ENCODE measurements at regions not wholly inside any gene's neighbourhood (a gene's known extent, or its start where the extent isn't known, plus 50 kb on each side); places are given as distances from the start of the nearest gene placed in this dataset.
A peak's percentile ranks its signal among the peaks of the same experiment; 100 is the strongest.
"Not testable (repeated sequence)": the region's sequence is repeated elsewhere in the genome, so short reads cannot be mapped to it uniquely, and the experiment has no call there.

DNA sequence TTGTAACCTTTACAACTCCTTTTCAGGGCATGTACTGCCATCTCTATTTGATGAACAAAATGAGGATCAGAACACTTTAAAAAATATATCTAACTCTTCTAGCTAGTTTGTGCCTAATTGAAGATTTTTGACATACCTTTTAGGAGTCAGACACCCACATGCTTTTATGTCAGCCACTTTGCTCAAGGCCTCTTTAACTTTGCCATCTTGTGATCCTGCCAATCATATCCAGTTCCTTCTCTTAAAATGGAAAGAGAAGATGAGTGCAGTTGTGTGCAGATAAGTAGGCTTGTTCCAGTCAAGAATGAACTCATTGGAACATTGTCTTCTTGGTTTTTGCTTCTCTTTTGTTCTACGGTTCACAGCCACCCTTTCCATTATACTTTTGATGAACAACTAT, 425.6 kb upstream of the TNC start:
- no peak for DNase-seq (ENCODE audit: low read depth)

DNA sequence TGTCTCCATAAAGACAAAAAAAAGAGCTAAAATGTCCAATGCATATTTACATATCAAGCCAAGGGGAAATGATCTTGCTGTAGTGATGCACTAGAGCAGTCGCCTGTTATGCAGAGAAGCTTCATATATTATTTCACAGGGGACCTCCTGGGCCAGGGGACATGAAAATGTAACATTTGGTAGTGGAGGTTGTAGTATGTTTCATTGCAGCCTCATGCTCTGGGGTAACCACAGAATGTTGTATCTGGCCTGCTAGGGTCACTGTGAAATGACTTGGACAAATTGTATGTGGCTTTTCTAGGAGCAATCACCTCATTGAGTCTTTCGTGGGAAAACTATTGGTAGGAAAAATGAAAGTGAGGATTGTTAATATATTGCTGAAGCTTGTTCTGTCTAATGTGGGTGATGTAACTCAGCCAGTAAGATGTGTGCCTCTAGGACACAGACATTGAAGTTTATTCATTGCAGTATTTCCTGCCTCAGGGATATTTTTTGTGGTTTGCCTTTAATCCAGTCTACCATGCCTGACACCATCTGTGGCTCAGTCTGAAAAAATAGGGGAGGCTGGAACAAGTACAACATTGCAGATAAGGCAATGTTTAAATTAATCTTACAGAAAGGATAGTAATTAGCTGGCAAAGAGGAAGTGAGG, 430.8 kb upstream of the TNC start:
- no peak for DNase-seq (ENCODE audit: low read depth)

DNA sequence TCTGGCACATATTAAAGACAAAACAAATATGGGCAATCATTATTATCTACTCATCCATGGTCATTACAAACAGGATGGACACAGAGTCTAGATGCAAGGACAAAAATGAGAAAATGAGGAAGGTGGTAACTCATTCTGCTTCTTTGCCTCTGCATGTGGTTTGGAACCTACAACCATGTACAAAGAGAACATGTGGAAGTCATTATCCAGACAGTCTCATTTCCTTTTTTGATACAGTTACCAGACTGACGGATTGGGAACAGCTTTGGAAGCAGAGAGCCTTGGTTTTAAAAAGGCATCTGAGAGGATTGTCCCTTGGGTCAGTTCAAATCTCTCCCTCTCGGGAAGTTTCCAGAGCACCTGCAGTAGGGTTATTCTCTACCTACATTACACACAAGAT, 433.4 kb upstream of the TNC start:
- no peak for DNase-seq (ENCODE audit: low read depth)

DNA sequence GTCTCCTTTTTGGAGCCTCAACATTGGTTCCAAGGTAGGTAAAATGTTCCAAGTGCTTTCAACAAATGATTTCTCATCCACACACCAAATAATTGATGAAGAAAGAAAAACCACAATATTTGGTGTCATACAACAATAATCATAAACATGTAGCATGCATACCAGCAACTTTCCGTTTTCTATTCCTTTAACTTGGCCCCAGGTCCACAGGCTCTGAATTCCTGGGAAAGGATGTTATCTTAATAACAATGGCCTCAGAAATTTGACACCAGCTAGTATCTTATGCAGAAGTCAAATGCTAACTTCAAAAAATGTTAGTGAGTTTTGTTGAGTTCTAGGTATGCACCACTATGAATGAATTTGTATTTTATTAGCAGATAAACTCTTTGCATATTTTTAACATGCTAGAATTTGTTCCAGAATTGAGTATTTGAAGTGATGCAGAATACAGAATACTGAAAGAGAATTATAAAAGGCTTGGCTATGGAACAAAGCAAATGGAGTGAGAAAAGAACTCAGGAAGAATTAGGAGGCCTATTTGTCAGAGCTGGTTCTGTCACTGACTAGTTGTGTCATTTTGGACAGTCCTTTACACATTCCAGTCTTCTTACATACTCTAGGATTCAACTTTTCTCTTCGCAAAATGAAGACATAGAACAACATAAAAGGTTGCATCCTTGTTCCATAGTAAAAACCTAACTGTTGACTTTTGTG, 435.3 kb upstream of the TNC start:
- no peak for DNase-seq (ENCODE audit: low read depth)

DNA sequence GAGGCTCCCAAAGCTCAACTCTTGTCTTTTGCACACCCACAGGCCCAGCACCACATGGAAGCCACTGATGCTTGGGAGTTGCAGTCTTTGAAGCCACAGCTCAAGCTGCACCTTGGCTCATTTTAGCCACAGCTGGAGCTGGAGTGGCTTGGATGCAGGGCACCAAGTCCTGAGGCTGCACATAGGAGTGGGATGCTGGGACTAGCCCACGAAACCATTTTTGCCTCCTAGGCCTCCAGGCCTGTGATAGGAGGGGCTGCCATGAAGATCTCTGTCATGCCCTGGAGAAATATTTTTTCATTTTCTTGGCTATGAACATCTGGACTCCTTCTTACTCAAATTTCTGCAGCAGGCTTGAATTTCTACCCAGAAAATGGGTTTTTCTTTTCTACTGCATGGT, 438.5 kb upstream of the TNC start:
- DNase-seq (ENCODE audit: low read depth), result no peak

DNA sequence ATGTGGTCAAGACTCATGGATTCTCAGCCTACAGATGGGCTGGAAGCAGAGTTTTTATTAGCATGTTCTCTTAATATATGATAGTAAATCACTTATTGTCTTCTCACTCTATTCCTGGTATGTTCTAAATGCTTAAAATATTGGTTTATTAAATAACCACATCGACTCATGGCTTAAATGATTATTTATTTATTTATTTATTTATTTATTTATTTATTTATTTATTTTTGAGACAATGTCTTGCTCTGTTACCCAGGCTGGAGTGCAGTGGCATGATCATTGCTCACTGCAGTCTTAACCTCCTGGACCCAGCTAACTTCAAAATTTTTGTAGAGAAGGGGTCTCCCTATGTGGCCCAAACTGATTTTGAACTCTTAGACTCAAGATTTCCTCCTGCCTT, 457.2 kb upstream of the TNC start:
- no peak for DNase-seq (ENCODE audit: low read depth)

DNA sequence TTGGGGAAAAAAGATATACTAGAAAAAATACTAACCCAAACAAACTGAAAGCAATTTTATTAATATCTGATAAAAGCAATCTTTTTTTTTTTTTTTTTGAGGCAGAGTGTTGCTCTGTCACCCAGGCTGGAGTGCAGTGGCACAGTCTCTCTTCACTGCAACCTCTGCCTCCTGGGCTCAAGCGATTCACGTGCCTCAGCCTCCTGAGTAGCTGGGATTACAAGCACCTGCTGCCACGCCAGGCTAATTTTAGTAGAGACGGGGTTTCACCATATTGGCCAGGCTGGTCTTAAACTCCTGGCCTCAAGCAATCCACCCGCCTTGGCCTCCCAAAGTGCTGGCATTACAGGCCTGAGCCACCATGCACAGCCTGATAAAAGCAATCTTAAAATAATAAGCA, 467.5 kb upstream of the TNC start:
- not testable (repeated sequence) for DNase-seq (ENCODE audit: low read depth)

DNA sequence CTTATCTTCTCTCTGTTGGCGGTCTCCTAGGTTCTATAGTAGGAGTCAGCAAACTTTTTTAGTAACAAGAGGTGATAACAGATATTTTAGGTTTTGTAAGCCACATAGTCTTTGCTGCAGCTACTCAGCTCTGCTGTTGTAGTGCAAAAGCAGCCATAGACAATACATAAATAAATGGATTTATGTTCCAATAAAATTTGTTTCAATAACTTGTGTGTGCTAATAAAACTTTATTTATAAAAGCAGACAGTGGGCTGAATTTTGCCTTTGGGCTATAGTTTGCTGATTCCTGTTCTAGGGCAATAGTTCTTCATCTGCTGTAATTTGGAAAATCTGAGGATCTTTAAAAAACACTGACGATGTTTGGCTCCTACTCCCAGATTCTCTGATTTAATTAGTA, 469.4 kb upstream of the TNC start:
- DNase-seq (ENCODE audit: low read depth), result no peak

DNA sequence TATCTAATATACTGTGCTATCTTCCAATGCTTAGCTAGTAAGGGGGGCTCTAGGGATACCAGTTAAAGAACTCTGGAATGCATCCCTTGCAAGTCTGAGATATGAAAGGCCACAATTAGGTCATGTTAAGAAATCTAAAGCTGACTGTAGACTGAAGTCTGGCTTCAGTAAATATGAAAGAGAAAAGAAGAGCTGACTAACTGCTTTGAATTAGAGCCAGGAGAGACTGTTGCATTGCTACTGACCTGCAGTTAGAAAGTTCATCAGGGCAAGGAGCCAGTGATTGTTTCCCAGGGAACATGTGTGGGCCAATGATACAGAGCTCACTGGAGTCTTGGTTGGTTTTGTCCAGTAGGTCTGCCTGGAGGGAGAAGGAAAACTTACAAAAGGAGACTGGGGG, 472.1 kb upstream of the TNC start:
- no peak for DNase-seq (ENCODE audit: low read depth)

DNA sequence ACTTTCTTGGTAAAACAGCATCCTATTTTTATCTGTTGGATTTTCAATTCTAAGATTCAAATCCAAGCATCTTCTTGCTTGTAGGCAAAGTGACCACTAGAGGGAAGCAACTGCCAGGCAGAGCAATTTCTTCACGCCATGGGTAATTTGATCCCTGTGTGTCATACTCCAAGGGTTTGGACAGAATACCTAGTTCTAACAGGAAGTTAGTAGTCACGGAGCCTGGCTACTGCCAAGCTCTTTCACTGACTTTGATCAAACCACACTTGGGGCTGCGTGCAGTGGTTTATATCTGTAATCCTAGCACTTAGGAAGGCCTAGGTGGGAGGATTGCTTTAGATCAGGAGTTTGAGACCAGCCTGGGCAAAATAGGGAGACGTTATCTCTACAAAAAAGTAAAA, 473.6 kb upstream of the TNC start:
- DNase-seq (ENCODE audit: low read depth), result peak; percentile 88

DNA sequence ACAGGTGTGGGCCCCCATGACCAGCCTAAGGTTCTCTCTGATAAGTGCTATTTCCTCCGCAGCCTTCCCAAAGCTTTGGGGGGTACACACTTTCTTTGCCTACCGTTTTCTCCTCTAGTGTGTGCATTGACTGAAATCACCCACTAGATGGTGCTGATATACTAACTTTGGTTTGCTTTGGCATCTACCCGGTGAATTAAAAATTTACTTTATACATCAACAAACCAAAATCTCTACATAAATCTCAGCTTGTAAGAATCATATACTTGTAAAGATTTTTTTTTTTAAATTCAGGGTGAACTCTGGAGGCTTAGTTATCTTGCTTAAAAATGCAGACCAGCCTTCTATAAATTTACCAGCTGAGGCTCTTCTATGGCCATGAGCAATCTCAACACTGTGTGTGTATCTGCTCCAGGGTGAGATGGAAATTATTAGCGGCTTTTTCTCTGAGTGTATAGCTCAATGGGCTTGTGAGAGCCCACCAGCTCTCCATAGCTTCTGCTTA, 475.7 kb upstream of the TNC start:
- no peak for DNase-seq (ENCODE audit: low read depth)

DNA sequence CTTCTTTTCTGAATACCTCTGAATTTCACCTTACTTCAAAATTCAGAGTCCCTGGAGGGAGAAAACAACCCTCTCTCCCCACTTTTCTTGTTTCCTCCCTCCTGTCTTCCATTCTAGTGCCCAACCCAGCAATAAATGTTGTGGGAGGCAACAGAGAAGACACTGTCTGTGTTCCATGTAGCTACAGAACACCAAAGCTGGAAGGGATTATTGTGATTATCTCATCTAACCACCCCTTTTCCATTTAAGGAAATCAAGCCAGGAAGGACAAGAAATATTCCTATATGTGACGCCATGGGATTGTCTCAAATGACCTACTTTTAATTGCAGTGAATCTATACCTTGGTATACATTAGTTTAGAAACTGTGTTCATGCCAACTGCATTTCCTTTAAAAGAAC, 476.6 kb upstream of the TNC start:
- DNase-seq (ENCODE audit: low read depth), result no peak

DNA sequence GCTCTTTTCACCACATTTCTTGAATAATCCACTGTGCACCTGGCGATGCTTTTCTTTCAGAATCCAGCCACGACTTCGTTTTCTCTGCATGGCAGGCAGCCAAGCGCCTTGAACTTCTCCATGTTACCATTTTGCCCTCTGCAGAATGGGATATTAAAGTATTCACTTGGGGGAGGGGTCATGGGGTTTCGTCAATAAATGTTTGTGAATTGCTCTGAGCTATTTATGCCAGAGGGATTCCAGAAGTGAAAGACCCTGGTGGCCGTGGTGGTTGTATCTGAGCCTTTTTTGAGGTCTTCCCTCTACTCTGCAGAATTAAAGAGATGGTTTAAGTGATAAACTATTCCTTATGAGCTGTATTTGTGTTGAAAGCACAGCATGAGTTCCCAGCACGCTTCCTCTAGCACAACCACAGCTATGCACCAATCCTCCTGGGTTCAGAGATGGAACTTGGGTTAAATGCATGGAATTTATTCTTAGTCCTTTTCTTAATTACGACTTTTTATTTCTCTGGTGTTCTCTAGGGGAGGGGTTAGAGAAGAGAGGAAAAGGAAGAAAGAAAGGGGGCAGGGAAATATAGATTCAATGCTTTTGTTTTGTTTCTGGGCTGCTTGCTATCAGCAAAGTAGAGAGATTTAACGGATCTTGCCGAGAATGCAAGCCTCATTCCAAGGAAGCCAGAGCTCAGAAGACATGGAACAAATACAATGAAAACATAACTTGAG, 478.2 kb upstream of the TNC start:
- peak; percentile 57 for DNase-seq (ENCODE audit: low read depth)

DNA sequence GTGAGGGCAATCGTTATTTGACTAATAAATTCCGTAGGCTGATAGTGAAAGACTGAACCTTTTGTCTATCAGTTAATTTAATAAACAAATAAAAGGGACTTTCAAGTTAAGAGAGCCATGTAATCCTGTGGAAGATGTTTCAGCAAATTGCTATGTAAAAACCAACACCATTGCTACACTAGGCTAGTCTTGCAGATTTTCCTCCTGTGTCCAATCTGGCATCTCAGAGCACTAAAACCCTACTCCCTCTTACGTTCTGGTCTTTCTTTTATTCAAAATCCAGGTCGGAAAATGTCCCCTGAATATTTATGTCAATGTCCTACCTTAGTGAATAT, 478.8 kb upstream of the TNC start:
- no peak for DNase-seq (ENCODE audit: low read depth)

DNA sequence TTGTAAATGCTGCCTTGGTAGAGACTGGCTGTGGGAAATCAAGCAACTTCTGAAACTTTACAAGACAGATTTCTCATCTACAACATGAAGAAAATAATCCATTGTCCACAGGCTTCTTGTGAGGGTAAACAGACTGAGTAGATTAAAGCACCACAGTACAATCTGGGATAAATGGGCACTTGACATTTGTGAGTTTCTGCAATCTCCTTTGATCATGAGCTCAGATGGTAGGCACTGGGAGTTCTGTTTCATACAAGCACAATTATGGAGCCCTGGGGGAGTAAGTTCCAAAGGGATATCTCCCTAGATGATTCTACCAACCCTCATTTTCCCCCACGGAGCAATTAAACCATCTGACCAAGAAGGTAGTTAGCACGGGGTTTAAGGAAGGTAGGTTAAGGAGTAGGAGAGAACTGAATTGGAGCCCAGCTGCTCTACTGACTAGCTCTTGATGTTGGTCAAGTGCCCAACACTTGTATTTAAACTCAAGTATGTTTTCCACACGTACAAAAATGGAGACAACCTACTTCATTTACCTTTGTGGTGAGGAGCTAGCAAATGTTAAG, 479.5 kb upstream of the TNC start:
- DNase-seq (ENCODE audit: low read depth), result no peak

DNA sequence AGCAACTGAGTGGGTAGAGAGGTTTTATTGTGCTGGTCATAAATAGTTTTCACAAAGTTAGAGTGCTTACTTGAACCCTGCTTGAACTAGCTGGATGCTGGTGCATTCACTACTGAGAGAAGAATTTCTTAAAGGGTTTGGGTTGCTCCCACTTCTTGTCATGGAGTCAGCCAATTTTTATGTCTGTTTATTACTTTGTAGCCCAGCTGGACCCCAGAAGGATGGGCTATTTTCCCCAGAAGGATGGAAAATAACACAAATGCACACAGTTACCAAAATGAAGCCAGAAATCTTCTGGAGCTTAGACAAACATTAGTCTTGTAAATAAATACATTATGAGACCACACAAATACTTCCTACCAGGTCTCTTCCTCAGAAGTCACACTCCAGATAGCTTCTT, 480.8 kb upstream of the TNC start:
- DNase-seq (ENCODE audit: low read depth), result no peak

DNA sequence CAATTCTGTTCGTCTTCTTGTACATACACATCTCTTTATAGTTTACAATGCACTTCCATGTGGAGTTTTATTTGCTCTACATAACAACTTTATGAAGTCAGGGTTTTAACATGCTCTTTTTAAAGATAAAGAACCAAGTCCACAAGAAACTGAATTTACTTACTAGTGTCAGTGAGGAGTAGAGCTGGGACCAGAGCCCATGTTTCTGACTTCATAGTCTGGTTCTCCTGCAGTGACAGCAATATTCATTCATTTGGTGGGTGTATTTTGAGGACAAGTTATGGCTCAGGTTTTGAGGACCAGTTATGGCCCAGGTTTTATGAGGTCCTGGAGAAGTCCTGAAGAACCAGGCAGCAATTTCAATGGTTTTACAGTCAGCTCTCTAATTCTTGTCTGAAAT, 481.9 kb upstream of the TNC start:
- no peak for DNase-seq (ENCODE audit: low read depth)

DNA sequence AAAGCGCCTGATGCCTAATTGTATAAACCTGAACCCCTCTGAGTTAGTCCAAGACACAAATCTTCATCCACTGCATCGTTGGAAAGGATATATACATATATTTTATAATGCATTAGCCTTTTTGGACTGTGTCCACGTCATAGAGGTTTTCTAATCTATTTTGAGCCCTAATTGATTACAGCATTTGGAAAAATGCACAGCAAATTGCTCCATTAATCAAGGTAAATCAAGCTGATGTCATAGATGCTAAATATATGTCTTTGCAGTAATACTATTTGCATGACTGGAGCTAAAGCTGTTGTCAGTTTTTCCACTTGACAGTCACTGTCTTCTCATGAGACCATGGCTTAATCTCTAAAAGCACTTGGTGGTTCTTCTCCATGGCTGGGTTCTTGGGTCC, 483.5 kb upstream of the TNC start:
- DNase-seq (ENCODE audit: low read depth), result no peak

DNA sequence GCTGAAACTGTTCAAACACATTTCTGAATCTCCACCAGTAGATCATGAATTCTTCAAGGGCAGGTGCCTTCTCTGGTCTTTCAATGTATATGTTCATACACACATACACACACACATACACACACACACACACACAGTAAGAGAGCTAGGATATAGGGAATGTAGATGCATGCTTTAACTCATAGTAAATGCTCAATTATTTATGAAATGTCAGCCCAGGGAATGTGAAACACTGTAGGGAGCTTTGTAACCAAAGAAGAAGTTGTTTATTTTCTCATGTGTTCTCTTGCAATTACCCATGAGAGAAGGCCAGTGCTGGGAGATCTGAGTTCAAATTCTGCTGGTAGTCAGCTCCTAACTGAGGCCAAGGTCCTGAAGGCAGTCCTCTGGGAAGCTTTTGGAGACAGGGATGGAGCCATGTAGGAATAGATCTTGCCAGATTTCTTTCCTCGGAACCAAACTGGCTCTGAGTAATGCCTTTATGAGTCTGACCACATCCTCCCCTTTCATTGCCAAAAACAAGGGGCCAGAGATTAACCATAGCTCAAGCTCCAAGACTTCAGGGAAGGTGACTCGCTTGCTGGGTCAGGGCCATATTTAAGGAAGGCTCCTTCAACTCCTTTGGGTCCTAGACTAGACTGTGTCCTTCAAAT, 487.0 kb upstream of the TNC start:
- DNase-seq (ENCODE audit: low read depth), result peak; percentile 67

DNA sequence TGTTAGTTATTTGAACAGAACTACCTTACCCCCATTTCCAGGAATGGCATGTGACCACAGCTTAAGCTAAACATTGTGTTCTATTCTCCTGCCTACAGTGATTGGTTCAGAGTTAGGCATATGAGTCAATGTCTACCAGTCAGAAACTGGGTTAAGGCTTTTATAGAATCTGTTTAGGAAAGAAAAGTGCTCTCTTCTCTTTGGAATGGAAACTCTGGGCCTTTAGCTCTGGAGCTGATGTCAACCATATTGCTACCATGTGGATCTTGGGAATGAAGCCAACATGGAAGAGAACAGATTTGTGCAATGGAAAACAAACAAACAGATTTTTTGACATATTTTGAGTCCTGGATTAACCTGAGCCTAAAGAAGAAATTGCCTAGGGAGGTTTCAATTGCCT, 488.9 kb upstream of the TNC start:
- no peak for DNase-seq (ENCODE audit: low read depth)

DNA sequence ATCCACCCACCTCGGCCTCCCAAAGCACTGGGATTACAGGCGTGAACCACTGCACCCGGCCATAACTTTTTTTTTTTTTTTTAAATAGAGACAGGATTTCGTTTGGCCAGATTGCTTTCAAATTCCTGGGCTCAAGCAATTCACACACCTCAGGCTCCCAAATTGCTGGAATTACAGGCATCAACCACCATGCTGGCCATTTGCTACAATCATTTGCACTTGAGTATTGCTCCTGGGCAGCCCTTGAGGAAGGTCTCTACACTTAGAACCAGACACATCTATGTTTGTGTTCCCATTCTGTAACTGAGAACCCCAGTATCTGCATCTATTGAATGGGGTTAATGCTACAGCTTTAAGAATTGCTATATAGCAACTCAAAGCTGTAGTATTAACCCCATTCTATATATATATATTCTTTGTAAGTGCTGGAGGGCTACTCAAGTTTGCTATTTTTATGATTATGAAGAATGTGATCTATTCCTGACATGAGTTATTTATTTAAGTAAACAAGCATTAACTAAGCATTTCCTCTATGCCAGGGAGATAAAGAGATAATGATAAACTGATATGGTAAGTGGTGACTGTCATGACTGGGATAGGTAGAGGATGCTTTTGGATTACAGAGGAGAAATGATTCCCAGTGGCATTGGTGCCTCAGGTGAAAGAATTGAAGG, 496.5 kb upstream of the TNC start:
- no peak for DNase-seq (ENCODE audit: low read depth)

DNA sequence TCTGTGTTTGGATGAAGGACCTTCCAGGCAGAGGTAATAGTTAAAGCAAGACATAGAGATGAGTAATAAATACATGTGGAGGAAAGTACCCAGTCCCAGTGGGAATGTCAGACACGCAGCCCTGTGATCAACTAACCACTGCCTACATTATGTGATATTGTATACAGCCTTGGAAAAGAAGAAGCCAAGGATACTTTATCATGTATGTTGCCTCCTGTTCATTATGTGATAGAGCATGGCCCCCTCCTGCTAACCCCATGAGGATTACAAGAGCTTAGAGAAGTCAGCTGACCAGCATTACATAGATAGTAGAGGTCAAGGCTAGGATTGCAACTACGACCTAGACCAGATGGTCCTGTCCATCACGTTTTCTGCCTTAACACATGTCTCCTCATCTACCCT, 497.0 kb upstream of the TNC start:
- DNase-seq (ENCODE audit: low read depth), result no peak

Data from HS-27A (cell line).